ENCODE measurements at regions not wholly inside any gene's neighbourhood (a gene's known extent, or its start where the extent isn't known, plus 50 kb on each side); places are given as distances from the start of the nearest gene placed in this dataset.

DNA sequence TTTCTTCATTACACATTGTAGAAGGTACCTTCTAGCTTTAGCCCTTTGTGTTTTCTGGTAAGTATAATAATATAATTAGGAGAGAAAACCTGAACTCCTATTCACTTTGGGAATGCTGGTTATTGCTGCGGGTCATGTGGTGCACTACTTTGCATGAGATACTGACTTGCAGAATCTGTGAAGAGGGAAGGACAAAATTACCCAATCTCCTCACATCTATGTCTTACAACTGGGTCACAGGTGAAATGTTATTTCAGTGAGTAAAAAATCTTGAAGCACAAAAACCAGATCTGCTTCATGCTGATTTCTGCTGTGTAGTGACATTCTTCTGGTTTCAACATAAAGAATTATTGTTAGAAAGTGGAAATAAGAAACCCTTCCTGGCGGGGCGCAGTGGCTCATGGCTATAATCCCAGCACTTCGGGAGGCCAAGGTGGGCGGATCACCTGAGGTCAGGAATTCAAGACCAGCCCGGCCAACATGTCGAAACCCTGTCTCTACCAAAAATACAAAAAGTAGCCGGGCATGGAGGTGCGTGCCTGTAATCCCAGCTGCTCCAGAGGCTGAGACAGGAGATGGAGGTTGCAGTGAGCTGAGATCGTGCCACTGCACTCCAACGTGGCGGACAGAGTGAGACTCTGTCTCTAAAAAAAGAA, 211.0 kb upstream of the REG3G start:
- no peaks in the 10 kb centered on the region for H3K27me3 Mint-ChIP-seq (ENCODE audit: insufficient read depth, unreplicated experiment)
- Histone ChIP-seq H3K4me3 (ENCODE audit: low read depth, low read length) (no peak overlapping the region), H3K27me3 (replicated peaks; ENCODE audit: control insufficient read depth, insufficient read depth, low read length) (no peaks in the 10 kb centered on the region), H3K36me3 (ENCODE audit: control insufficient read depth, insufficient read depth, low read length) (no peaks in the 10 kb centered on the region), H3K9me3 (no peaks in the 10 kb centered on the region), H3K4me1 (no peaks in the 10 kb centered on the region)
- BruUV-seq (replicated peaks), result no TSS peak
- no peak for TF ChIP-seq CTCF (IDR thresholded peaks at IDR 0.05; ENCODE audit: insufficient read depth in 1 of 2, low read depth in 1 of 2, low read length in 1 of 2, severe bottlenecking in 1 of 2, unreplicated experiment in 1 of 2)
- ChIA-PET CTCF (no interaction called here), POLR2A (no interaction called here)
- no peaks in the 10 kb centered on the region for H3K36me3 Mint-ChIP-seq (ENCODE audit: insufficient read depth, unreplicated experiment)
- H3K4me1 Mint-ChIP-seq (ENCODE audit: low read depth, unreplicated experiment), result no peaks in the 10 kb centered on the region
- intact Hi-C loops (cut with micrococcal nuclease; ENCODE audit: unreplicated experiment), result no loop called here
- DNase-seq, result no peak
- H3K4me3 Mint-ChIP-seq (ENCODE audit: unreplicated experiment), result no peak overlapping the region
- H3K9me3 Mint-ChIP-seq (ENCODE audit: unreplicated experiment), result no peaks in the 10 kb centered on the region
- no peak overlapping the region for H3K27ac Mint-ChIP-seq (ENCODE audit: unreplicated experiment)

DNA sequence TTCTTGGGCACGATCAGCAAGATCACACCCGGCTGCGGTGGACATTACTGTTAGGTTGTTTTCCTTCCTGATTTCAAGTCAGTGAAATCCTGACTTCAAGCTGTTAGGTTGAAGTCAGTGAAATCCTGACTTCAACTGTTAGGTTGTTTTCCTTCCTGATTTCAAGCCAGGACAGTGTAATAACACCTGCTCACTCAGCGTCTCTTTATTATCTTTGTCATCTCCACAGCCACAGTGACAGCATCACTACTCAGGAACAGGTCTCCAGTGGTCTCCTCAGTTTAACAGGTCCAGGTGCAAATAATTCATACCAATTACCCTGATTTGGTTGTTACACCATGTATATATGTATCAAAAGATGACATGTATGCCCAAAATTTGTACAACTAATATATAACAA, 208.1 kb upstream of the REG3G start:
- peaks cover 9% of the 10 kb centered on the region for H3K27me3 Mint-ChIP-seq (ENCODE audit: insufficient read depth, unreplicated experiment)
- intact Hi-C loops (cut with micrococcal nuclease; ENCODE audit: unreplicated experiment), result no loop called here
- H3K4me1 Mint-ChIP-seq (ENCODE audit: low read depth, unreplicated experiment), result no peaks in the 10 kb centered on the region
- ChIA-PET CTCF (no interaction called here), POLR2A (no interaction called here)
- no peak overlapping the region for H3K4me3 ChIP-seq (ENCODE audit: low read depth, low read length)
- H3K4me3 Mint-ChIP-seq (ENCODE audit: unreplicated experiment), result no peak overlapping the region
- no peaks in the 10 kb centered on the region for H3K4me1 ChIP-seq
- DNase-seq, result no peak
- H3K27ac Mint-ChIP-seq (ENCODE audit: unreplicated experiment), result no peak overlapping the region
- no peak for TF ChIP-seq CTCF (IDR thresholded peaks at IDR 0.05; ENCODE audit: insufficient read depth in 1 of 2, low read depth in 1 of 2, low read length in 1 of 2, severe bottlenecking in 1 of 2, unreplicated experiment in 1 of 2)
- no peaks in the 10 kb centered on the region for H3K9me3 Mint-ChIP-seq (ENCODE audit: unreplicated experiment)
- H3K36me3 ChIP-seq (ENCODE audit: control insufficient read depth, insufficient read depth, low read length), result no peaks in the 10 kb centered on the region
- H3K36me3 Mint-ChIP-seq (ENCODE audit: insufficient read depth, unreplicated experiment), result no peaks in the 10 kb centered on the region
- no peaks in the 10 kb centered on the region for H3K9me3 ChIP-seq
- H3K27me3 ChIP-seq (replicated peaks; ENCODE audit: control insufficient read depth, insufficient read depth, low read length), result no peaks in the 10 kb centered on the region; the same call in 1 of the 2 replicates
- no TSS peak for BruUV-seq (replicated peaks)

GRCh38 chr2:78832481-78832880, 193.0 kb upstream of the REG3G start:
- Mint-ChIP-seq H3K4me1 (ENCODE audit: low read depth, unreplicated experiment) (no peaks in the 10 kb centered on the region), H3K9me3 (ENCODE audit: unreplicated experiment) (no peaks in the 10 kb centered on the region), H3K27ac (ENCODE audit: unreplicated experiment) (no peak overlapping the region), H3K27me3 (ENCODE audit: insufficient read depth, unreplicated experiment) (peaks cover 9% of the 10 kb centered on the region), H3K36me3 (ENCODE audit: insufficient read depth, unreplicated experiment) (no peaks in the 10 kb centered on the region), H3K4me3 (ENCODE audit: unreplicated experiment) (no peak overlapping the region)
- no peak for DNase-seq
- ChIA-PET CTCF (no interaction called here), POLR2A (no interaction called here)
- intact Hi-C loops (cut with micrococcal nuclease; ENCODE audit: unreplicated experiment), result no loop called here
- no peak overlapping the region for H3K4me3 ChIP-seq (ENCODE audit: low read depth, low read length)
- BruUV-seq (replicated peaks), result no TSS peak
- no peak for TF ChIP-seq CTCF (IDR thresholded peaks at IDR 0.05; ENCODE audit: insufficient read depth in 1 of 2, low read depth in 1 of 2, low read length in 1 of 2, severe bottlenecking in 1 of 2, unreplicated experiment in 1 of 2)
- H3K27me3 ChIP-seq (replicated peaks; ENCODE audit: control insufficient read depth, insufficient read depth, low read length), result no peaks in the 10 kb centered on the region
- no peaks in the 10 kb centered on the region for H3K36me3 ChIP-seq (ENCODE audit: control insufficient read depth, insufficient read depth, low read length)
- no peaks in the 10 kb centered on the region for H3K9me3 ChIP-seq
- 0 out of 2 replicates have a peak, but pooled peaks cover 3% of the 10 kb centered on the region for H3K4me1 ChIP-seq
